Heart right ventricle (tissue), 16 donors: ENCODE measurements at regions not wholly inside any gene's neighbourhood (a gene's known extent, or its start where the extent isn't known, plus 50 kb on each side); places are given as distances from the start of the nearest gene placed in this dataset.

ENCODE experiments used
- ATAC-seq, 8 donors: fragments of 200-7000 bp; cut with Tn5 transposase; one replicate each; pipeline ENCODE4 v1.9.1; 2020; ENCODE audit warnings: mild to moderate bottlenecking in 8 of 8, moderate library complexity in 8 of 8, moderate number of reproducible peaks in 1 of 8
- DNase-seq, 2 donors: peaks; one replicate each; pipeline ENCODE4 v3.0.0-alpha.2; 2020
- H3K27ac ChIP-seq, 10 donors: fragments of 200-600 bp; sonication (generic) in 2 of 10; one replicate each; pipeline versions ENCODE4 v1.5.0 to v1.8.0; 2020 to 2022; ENCODE audit warnings: mild to moderate bottlenecking in 3 of 10
- H3K27me3 ChIP-seq, 7 donors: fragments of 200-600 bp; one replicate each; pipeline ENCODE4 v1.8.0; 2021 to 2022; ENCODE audit warnings: mild to moderate bottlenecking in 2 of 7
- H3K36me3 ChIP-seq, 9 donors: fragments of 200-600 bp; sonication (generic) in 1 of 9; one replicate each; pipeline versions ENCODE4 v1.5.0 to v1.8.0; 2020 to 2022; ENCODE audit warnings: mild to moderate bottlenecking in 2 of 9
- H3K4me1 ChIP-seq, 9 donors: fragments of 200-600 bp; sonication (generic) in 1 of 9; one replicate each; pipeline versions ENCODE4 v1.5.0 to v1.8.0; 2020 to 2022; ENCODE audit warnings: mild to moderate bottlenecking in 4 of 9
- H3K4me3 ChIP-seq, 10 donors: fragments of 200-600 bp; sonication (generic) in 2 of 10; one replicate each; pipeline versions ENCODE4 v1.5.0 to v1.8.0; 2020 to 2022; ENCODE audit warnings: mild to moderate bottlenecking in 7 of 10, moderate library complexity in 2 of 10
- H3K9me3 ChIP-seq, 11 donors: fragments of 200-600 bp in 10 of 11; sonication (generic) in 2 of 11; one replicate each; pipeline versions ENCODE4 v1.5.0 to v1.8.0; 2013 to 2022; ENCODE audit warnings: mild to moderate bottlenecking in 2 of 11, control low read depth in 1 of 11, moderate library complexity in 1 of 11
- WGBS, 2 donors: extraction: QIAGEN DNeasy Blood & Tissue Kit; methylation state at CpG; one replicate each; pipeline ENCODE4 v1.1.7; 2013; ENCODE audit warnings: inconsistent platforms in 1 of 2; 5-methylcytosine and 5-hydroxymethylcytosine counted together
- intact Hi-C, 10 donors: fragments of 100-400 bp; cut with DNase I; formaldehyde crosslinking; loops; one replicate each; pipeline versions ENCODE4 v1.11.1 to v1.14.2; 2022
- TF ChIP-seq, protein P1 (sequence below), 9 donors: fragments of 200-600 bp; sonication (generic) in 2 of 9; IDR thresholded peaks; one replicate each; pipeline versions ENCODE4 v1.5.0 to v1.8.0; 2021 to 2022; ENCODE audit warnings: antibody characterized with exemption in 9 of 9, mild to moderate bottlenecking in 5 of 9, moderate library complexity in 1 of 9
- donor health status: Arrhythmogenic right ventricular cardiomyopathy.
- donor health status: ischemic (EF 13 %, LVEDD 7.1; RV severe dilation, severe dysfunction).
- donor health status: healthy with polysubstance abuse.
- donor health status: DM: no; HTN: yes; CAD: no.
- donor health status: DM: no; HTN: no; CAD: no.
- donor health status: ischemic (EF 25% LVEDD 6.9; RV normal size, moderate dysfunction).
- donor health status: ischemic (EF 25% LVEDD 5.7; RV mildly dilated, moderate dysfunction).
- donor health status: healthy.
- donor health status: DM: yes; HTN: yes; CAD: no.
- donor health status: Ischemic cardiomyopathy.
- donor health status: ischemic (EF 35%, LVEDD 5.7; RV mildly dilated, moderate dysfunction).
- donor health status: nonischemic (EF 11% LVEDD 7.7; RV severe dilation, severe dysfunction).
- donor health status: DM: yes; HTN: yes; CAD: no.
- donor health status: PGD.
- donor health status: ischemic (EF 29% LVEDD 5.4; RV normal size, mild dysfunction).
- donor health status: nonischemic (EF 23%, LVEDD 6.1; RV moderate dilation, normal function).

DNA sequence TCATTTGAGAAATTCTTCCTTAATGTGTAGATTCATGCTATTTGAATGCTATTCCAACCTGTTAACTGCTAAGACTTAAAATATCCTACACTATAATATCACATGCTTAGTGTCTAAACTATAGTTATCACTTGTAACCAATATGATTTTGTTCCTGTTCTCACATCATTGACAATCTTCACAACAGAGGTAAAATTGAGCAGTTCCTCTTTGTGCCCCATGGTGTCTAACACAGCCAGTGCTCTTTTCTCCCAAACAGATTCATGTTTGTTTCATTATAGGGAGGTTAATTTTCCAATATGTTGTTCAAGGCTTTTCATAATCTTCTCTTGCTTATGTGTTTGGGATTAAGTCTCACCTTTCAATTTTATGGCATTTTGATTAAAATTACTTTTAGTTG lies 591.1 kb downstream of the ZPLD1 start:
- Histone ChIP-seq H3K27me3 (no peaks in the 10 kb centered on the region), H3K4me3 (no peak overlapping the region), H3K4me1 (no peaks in the 10 kb centered on the region), H3K9me3 (no peaks in the 10 kb centered on the region), H3K36me3 (no peaks in the 10 kb centered on the region), H3K27ac (no peak overlapping the region)
- ATAC-seq: no peak
- TF ChIP-seq, protein P1, sequence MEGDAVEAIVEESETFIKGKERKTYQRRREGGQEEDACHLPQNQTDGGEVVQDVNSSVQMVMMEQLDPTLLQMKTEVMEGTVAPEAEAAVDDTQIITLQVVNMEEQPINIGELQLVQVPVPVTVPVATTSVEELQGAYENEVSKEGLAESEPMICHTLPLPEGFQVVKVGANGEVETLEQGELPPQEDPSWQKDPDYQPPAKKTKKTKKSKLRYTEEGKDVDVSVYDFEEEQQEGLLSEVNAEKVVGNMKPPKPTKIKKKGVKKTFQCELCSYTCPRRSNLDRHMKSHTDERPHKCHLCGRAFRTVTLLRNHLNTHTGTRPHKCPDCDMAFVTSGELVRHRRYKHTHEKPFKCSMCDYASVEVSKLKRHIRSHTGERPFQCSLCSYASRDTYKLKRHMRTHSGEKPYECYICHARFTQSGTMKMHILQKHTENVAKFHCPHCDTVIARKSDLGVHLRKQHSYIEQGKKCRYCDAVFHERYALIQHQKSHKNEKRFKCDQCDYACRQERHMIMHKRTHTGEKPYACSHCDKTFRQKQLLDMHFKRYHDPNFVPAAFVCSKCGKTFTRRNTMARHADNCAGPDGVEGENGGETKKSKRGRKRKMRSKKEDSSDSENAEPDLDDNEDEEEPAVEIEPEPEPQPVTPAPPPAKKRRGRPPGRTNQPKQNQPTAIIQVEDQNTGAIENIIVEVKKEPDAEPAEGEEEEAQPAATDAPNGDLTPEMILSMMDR (IDR thresholded peaks at IDR 0.05): no peak
- no peak for DNase-seq
- intact Hi-C loops: no loop called here

DNA sequence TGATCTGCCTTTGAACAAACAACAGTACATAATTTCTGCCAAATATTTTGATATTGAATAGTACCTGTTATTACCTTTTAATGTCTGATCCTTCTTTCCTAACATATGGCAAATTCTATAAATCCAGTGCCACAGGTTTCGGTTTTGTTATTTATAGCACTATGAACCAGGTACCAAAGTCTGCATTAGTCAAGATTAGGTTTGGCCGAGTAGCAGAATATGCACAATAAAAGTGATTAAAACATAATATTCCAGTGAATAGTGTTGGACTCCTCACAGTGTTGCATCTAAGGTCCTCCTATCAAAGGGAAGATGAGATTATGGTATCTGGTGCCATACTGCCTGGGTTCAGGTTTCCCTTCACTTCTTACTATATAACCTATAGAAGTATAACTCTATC lies 599.0 kb downstream of the ZPLD1 start:
- ATAC-seq (no peak), DNase-seq (no peak)
- Histone ChIP-seq H3K4me3 (no peak overlapping the region), H3K36me3 (no peaks in the 10 kb centered on the region), H3K27ac (no peak overlapping the region), H3K9me3 (no peaks in the 10 kb centered on the region), H3K4me1 (no peaks in the 10 kb centered on the region), H3K27me3 (no peaks in the 10 kb centered on the region)
- intact Hi-C loops: no loop called here
- WGBS, 2 donors: 92 to 94% methylated on average over 2 of the region's 2 CpGs
- TF ChIP-seq, protein P1 (IDR thresholded peaks at IDR 0.05): no peak

DNA sequence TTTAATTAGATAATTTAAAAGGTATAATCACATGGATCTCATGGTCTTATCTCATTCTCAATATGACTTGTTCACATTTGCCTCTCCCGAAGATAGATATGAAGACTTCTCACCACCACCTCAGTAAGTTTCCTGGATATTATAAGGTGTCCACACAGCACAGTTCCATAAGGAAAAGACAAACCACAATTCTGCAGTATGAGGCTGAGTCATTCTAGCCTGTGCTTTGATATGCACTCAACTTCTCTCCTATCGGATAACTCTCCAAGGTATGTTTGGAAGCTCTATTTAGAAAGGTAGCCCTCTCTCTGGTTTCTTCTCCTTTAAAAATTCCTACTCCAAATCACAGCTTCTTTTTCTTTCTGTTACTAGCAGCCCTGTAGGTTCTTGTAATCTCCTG lies 612.8 kb downstream of the ZPLD1 start:
- Histone ChIP-seq H3K27ac (no peak overlapping the region), H3K27me3 (no peaks in the 10 kb centered on the region), H3K4me1 (peaks cover 0 to 7% (median 0%) of the 10 kb centered on the region in 9 donors), H3K36me3 (no peaks in the 10 kb centered on the region), H3K4me3 (no peak overlapping the region), H3K9me3 (peaks cover 0 to 4% (median 0%) of the 10 kb centered on the region in 11 donors)
- TF ChIP-seq, protein P1 (IDR thresholded peaks at IDR 0.05): no peak
- no peak for DNase-seq
- no peak for ATAC-seq
- intact Hi-C loops: loop anchor here in 1 of 10 donors (2.0 kb wide), 1 partner anchor 39 kb away; no protein-coding TSS in a partner anchor
- 89 to 96% methylated on average over 2 of the region's 2 CpGs for whole genome bisulfite sequencing, 2 donors

DNA sequence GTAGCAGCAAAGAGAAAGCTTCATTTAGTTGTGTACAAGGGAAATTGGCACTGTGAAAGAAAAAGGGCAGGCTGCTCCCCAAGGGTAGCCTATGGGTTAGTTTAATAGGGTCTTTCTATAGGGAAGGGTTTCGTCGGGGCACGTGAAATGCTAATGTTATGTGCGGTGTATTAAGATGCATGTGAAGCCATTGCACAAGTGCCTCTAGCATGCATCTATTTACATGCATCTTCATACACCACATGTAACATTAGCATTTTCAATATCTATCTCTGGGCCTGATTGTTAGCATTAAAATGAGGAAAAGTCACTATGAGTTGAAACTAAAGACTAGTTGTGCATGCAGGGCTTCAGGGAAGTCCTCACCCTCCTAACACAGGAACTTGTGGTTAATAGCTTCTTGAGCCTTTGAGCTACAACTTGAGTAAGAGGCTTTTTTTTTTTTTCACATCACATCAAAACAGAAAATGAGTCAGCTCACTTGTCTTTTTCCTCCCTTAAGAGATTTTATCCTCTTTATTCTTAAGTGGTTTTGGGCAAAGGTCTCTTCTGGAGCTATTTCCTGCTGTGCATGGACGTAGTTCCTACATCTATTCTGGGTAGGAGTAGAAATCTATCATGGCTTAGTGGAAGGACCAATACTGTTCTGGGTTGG lies 613.4 kb downstream of the ZPLD1 start:
- H3K36me3 ChIP-seq: no peaks in the 10 kb centered on the region
- peaks cover 0 to 7% (median 0%) of the 10 kb centered on the region in 9 donors for H3K4me1 ChIP-seq
- TF ChIP-seq, protein P1 (IDR thresholded peaks at IDR 0.05): no peak
- intact Hi-C loops: no loop called here
- H3K27me3 ChIP-seq: no peaks in the 10 kb centered on the region
- H3K9me3 ChIP-seq: peaks cover 0 to 4% (median 0%) of the 10 kb centered on the region in 11 donors
- no peak overlapping the region for H3K27ac ChIP-seq
- no peak for DNase-seq
- no peak for ATAC-seq
- 83 to 89% methylated on average over 5 of the region's 5 CpGs for WGBS, 2 donors
- no peak overlapping the region for H3K4me3 ChIP-seq
